ENCODE measurements at regions not wholly inside any gene's neighbourhood (a gene's known extent, or its start where the extent isn't known, plus 50 kb on each side); places are given as distances from the start of the nearest gene placed in this dataset.

- no peak for FAIRE-seq
Measured at GRCh38 chr18:25630682-25631081, 278.7 kb upstream of the ZNF521 start.

GRCh38 chr18:25621682-25622081 lies 269.7 kb upstream of the ZNF521 start:
- FAIRE-seq, result no peak

GRCh38 chr18:25621144-25621543 lies 269.2 kb upstream of the ZNF521 start:
- no peak for FAIRE-seq

- no peak for FAIRE-seq
Measured at GRCh38 chr18:25614168-25614567, 262.2 kb upstream of the ZNF521 start.

- FAIRE-seq, result no peak
Measured at GRCh38 chr18:25612466-25612865, 260.5 kb upstream of the ZNF521 start.

GRCh38 chr18:25608091-25608490 lies 256.1 kb upstream of the ZNF521 start:
- no peak for FAIRE-seq

- no peak for FAIRE-seq
Measured at GRCh38 chr18:25604894-25605597, 253.1 kb upstream of the ZNF521 start.

GRCh38 chr18:25604196-25604893 lies 252.4 kb upstream of the ZNF521 start:
- no peak for FAIRE-seq

GRCh38 chr18:25599443-25599842 lies 247.5 kb upstream of the ZNF521 start:
- no peak for FAIRE-seq

- no peak for FAIRE-seq
Measured at GRCh38 chr18:25597476-25597875, 245.5 kb upstream of the ZNF521 start.

GRCh38 chr18:25595274-25596060 lies 243.5 kb upstream of the ZNF521 start:
- FAIRE-seq, result no peak

- no peak for FAIRE-seq
Measured at GRCh38 chr18:25594351-25594750, 242.4 kb upstream of the ZNF521 start.

GRCh38 chr18:25592804-25593360 lies 240.9 kb upstream of the ZNF521 start:
- FAIRE-seq, result no peak

- no peak for FAIRE-seq
Measured at GRCh38 chr18:25590456-25590855, 238.5 kb upstream of the ZNF521 start.

- peak; percentile 6 for FAIRE-seq
Measured at GRCh38 chr18:25587545-25587944, 235.6 kb upstream of the ZNF521 start.

- no peak for FAIRE-seq
Measured at GRCh38 chr18:25568986-25569385, 217.0 kb upstream of the ZNF521 start.

GRCh38 chr18:25563816-25564683 lies 212.1 kb upstream of the ZNF521 start:
- no peak for FAIRE-seq

GRCh38 chr18:25563346-25563745 lies 211.4 kb upstream of the ZNF521 start:
- no peak for FAIRE-seq

GRCh38 chr18:25561918-25562317 lies 210.0 kb upstream of the ZNF521 start:
- peak; percentile 79 for FAIRE-seq

- no peak for FAIRE-seq
Measured at GRCh38 chr18:25560369-25560768, 208.4 kb upstream of the ZNF521 start.

- no peak for FAIRE-seq
Measured at GRCh38 chr18:25557011-25557410, 205.0 kb upstream of the ZNF521 start.

- no peak for FAIRE-seq
Measured at GRCh38 chr18:25553631-25554263, 201.8 kb upstream of the ZNF521 start.
